MG63 (cell line): ENCODE measurements at regions not wholly inside any gene's neighbourhood (a gene's known extent, or its start where the extent isn't known, plus 50 kb on each side); places are given as distances from the start of the nearest gene placed in this dataset.
A peak's percentile ranks its signal among the peaks of the same experiment; 100 is the strongest.

Experiments
- DNase-seq: peaks from one replicate; pipeline ENCODE4 v3.0.0-alpha.2; 2020
- H3K27me3 ChIP-seq: fragments of 250-450 bp; sonication (Bioruptor Pico); 2 replicates; pipeline ENCODE4 v1.5.1; 2020; ENCODE audit warnings: mild to moderate bottlenecking, moderate library complexity
- H3K36me3 ChIP-seq: fragments of 250-450 bp; sonication (Bioruptor Pico); 2 replicates; pipeline ENCODE4 v1.5.1; 2020; ENCODE audit warnings: mild to moderate bottlenecking, moderate library complexity
- H3K4me3 ChIP-seq: fragments of 250-450 bp; sonication (Bioruptor Pico); 2 replicates; pipeline ENCODE4 v1.5.1; 2020; ENCODE audit warnings: mild to moderate bottlenecking, moderate library complexity
- H3K9me3 ChIP-seq: fragments of 250-450 bp; sonication (Bioruptor Pico); 2 replicates; pipeline ENCODE4 v1.5.1; 2020; ENCODE audit warnings: mild to moderate bottlenecking, moderate library complexity

- no peak for DNase-seq
- Histone ChIP-seq H3K4me3 (no peak overlapping the region), H3K36me3 (no peaks in the 10 kb centered on the region), H3K9me3 (peaks cover 2% of the 10 kb centered on the region; the same call in 1 of the 2 replicates), H3K27me3 (no peaks in the 10 kb centered on the region)
These were observed 65.3 kb upstream of the OTOS start for GRCh38 chr2:240205772-240206171.

- H3K9me3 ChIP-seq: peaks cover 2% of the 10 kb centered on the region; the same call in 1 of the 2 replicates
- H3K27me3 ChIP-seq: no peaks in the 10 kb centered on the region
- no peak for DNase-seq
- no peaks in the 10 kb centered on the region for H3K36me3 ChIP-seq
- no peak overlapping the region for H3K4me3 ChIP-seq
These were observed 66.2 kb upstream of the OTOS start for GRCh38 chr2:240206630-240207029.

GRCh38 chr2:240207661-240208060 is 67.2 kb upstream of the OTOS start:
- H3K27me3 ChIP-seq: no peaks in the 10 kb centered on the region
- no peaks in the 10 kb centered on the region for H3K36me3 ChIP-seq
- peaks cover 2% of the 10 kb centered on the region; the same call in 1 of the 2 replicates for H3K9me3 ChIP-seq
- no peak overlapping the region for H3K4me3 ChIP-seq
- no peak for DNase-seq

- no peaks in the 10 kb centered on the region for H3K27me3 ChIP-seq
- no peak overlapping the region for H3K4me3 ChIP-seq
These were observed 67.6 kb upstream of the OTOS start for GRCh38 chr2:240208096-240208495.

GRCh38 chr2:240208631-240209211 is 68.3 kb upstream of the OTOS start:
- peaks cover 2% of the 10 kb centered on the region; the same call in 1 of the 2 replicates for H3K9me3 ChIP-seq
- no peaks in the 10 kb centered on the region for H3K36me3 ChIP-seq
- H3K4me3 ChIP-seq: no peak overlapping the region
- DNase-seq: peak; percentile 24
- no peaks in the 10 kb centered on the region for H3K27me3 ChIP-seq

More at GRCh38 chr2:240208096-240208495, 67.6 kb upstream of the OTOS start:
- peaks cover 2% of the 10 kb centered on the region; the same call in 1 of the 2 replicates for H3K9me3 ChIP-seq
- no peak for DNase-seq
- no peaks in the 10 kb centered on the region for H3K36me3 ChIP-seq

GRCh38 chr2:240209493-240209892 is 69.0 kb upstream of the OTOS start:
- Histone ChIP-seq H3K9me3 (peaks cover 2% of the 10 kb centered on the region; the same call in 1 of the 2 replicates), H3K27me3 (no peaks in the 10 kb centered on the region), H3K36me3 (no peaks in the 10 kb centered on the region), H3K4me3 (no peak overlapping the region)
- DNase-seq: no peak

- DNase-seq: no peak
These were observed 69.9 kb upstream of the OTOS start for GRCh38 chr2:240210198-240210965.

GRCh38 chr2:240211096-240211495 is 70.6 kb upstream of the OTOS start:
- no peaks in the 10 kb centered on the region for H3K27me3 ChIP-seq
- H3K4me3 ChIP-seq: no peak overlapping the region
- DNase-seq: no peak
- peaks cover 2% of the 10 kb centered on the region; the same call in 1 of the 2 replicates for H3K9me3 ChIP-seq
- no peaks in the 10 kb centered on the region for H3K36me3 ChIP-seq

More at GRCh38 chr2:240210198-240210965, 69.9 kb upstream of the OTOS start:
- Histone ChIP-seq H3K36me3 (no peaks in the 10 kb centered on the region), H3K27me3 (no peaks in the 10 kb centered on the region), H3K9me3 (peaks cover 2% of the 10 kb centered on the region; the same call in 1 of the 2 replicates), H3K4me3 (no peak overlapping the region)

GRCh38 chr2:240211598-240212424 is 71.4 kb upstream of the OTOS start:
- no peaks in the 10 kb centered on the region for H3K36me3 ChIP-seq
- no peak overlapping the region for H3K4me3 ChIP-seq
- no peak for DNase-seq
- no peaks in the 10 kb centered on the region for H3K9me3 ChIP-seq
- no peaks in the 10 kb centered on the region for H3K27me3 ChIP-seq

GRCh38 chr2:240212425-240213225 is 72.2 kb upstream of the OTOS start:
- no peaks in the 10 kb centered on the region for H3K36me3 ChIP-seq

GRCh38 chr2:240213226-240213475 is 72.7 kb upstream of the OTOS start:
- DNase-seq: no peak
- no peak overlapping the region for H3K4me3 ChIP-seq

More at GRCh38 chr2:240212425-240213225, 72.2 kb upstream of the OTOS start:
- Histone ChIP-seq H3K27me3 (no peaks in the 10 kb centered on the region), H3K4me3 (no peak overlapping the region), H3K9me3 (no peaks in the 10 kb centered on the region)
- no peak for DNase-seq

GRCh38 chr2:240213476-240214421 is 73.3 kb upstream of the OTOS start:
- Histone ChIP-seq H3K9me3 (no peaks in the 10 kb centered on the region), H3K27me3 (no peaks in the 10 kb centered on the region), H3K36me3 (no peaks in the 10 kb centered on the region), H3K4me3 (no peak overlapping the region)
- DNase-seq: no peak

More at GRCh38 chr2:240213226-240213475, 72.7 kb upstream of the OTOS start:
- Histone ChIP-seq H3K36me3 (no peaks in the 10 kb centered on the region), H3K9me3 (no peaks in the 10 kb centered on the region), H3K27me3 (no peaks in the 10 kb centered on the region)

GRCh38 chr2:240214790-240215675 is 74.6 kb upstream of the OTOS start:
- DNase-seq: no peak
- Histone ChIP-seq H3K27me3 (no peaks in the 10 kb centered on the region), H3K9me3 (no peaks in the 10 kb centered on the region), H3K36me3 (no peaks in the 10 kb centered on the region), H3K4me3 (no peak overlapping the region)

- Histone ChIP-seq H3K4me3 (no peak overlapping the region), H3K36me3 (no peaks in the 10 kb centered on the region), H3K27me3 (no peaks in the 10 kb centered on the region), H3K9me3 (no peaks in the 10 kb centered on the region)
- no peak for DNase-seq
These were observed 75.2 kb upstream of the OTOS start for GRCh38 chr2:240215676-240216051.

- Histone ChIP-seq H3K36me3 (no peaks in the 10 kb centered on the region), H3K9me3 (no peaks in the 10 kb centered on the region), H3K4me3 (no peak overlapping the region), H3K27me3 (no peaks in the 10 kb centered on the region)
- no peak for DNase-seq
These were observed 75.7 kb upstream of the OTOS start for GRCh38 chr2:240216167-240216566.
